HEK293 (cell line): ENCODE measurements at regions not wholly inside any gene's neighbourhood (a gene's known extent, or its start where the extent isn't known, plus 50 kb on each side); places are given as distances from the start of the nearest gene placed in this dataset.

Experiments
- CTCF ChIA-PET: fragments of 350-600 bp; formaldehyde crosslinking; extraction: SDS; loops from one replicate; lab custom pipeline; 2021; ENCODE audit warnings: antibody characterized with exemption; lab: Yijun Ruan, JAX
- POLR2A ChIA-PET: fragments of 300-600 bp; formaldehyde crosslinking; extraction: SDS; loops from one replicate; lab custom pipeline; 2020; ENCODE audit warnings: antibody characterized with exemption, inconsistent platforms; lab: Yijun Ruan, JAX
- H3K27ac ChIP-seq: fragments of 200-500 bp; sonication (Bioruptor generic); 2 replicates; pipeline ENCODE4 v1.5.1; 2014; ENCODE audit warnings: low read depth, low read length, control low read depth, inconsistent platforms; ENCODE audit errors: extremely low read depth
- H3K36me3 ChIP-seq, 2 experiments: fragments of 200-500 bp in 1 of 2; sonication (Bioruptor generic) in 1 of 2; 1 replicate in 1 of 2; 2 replicates in 1 of 2; pipeline ENCODE4 v1.5.1; 2014 to 2017; ENCODE audit warnings: inconsistent platforms in 2 of 2, low read length in 2 of 2; ENCODE audit not compliant: control insufficient read depth in 2 of 2, insufficient read depth in 1 of 2
- H3K4me1 ChIP-seq: fragments of 200-500 bp; sonication (Bioruptor generic); 2 replicates; pipeline ENCODE4 v1.5.1; 2014; ENCODE audit warnings: mild to moderate bottlenecking, low read length, inconsistent platforms; ENCODE audit not compliant: control insufficient read depth, insufficient read depth
- H3K4me3 ChIP-seq: 2 replicates; pipeline ENCODE4 v1.5.1; 2011; ENCODE audit warnings: low read depth, mild to moderate bottlenecking, control low read depth, low read length, moderate library complexity
- H3K9me3 ChIP-seq: fragments of 200-500 bp; sonication (Bioruptor generic); 2 replicates; pipeline ENCODE4 v1.5.1; 2014; ENCODE audit warnings: low read depth, low read length, inconsistent platforms; ENCODE audit not compliant: control insufficient read depth, insufficient read depth
- HOXC10 ChIP-seq: sonication (generic); formaldehyde crosslinking; IDR thresholded peaks from 2 replicates; pipeline ENCODE4 v1.8.1; 2023; ENCODE audit warnings: mild to moderate bottlenecking, missing genetic modification reagents
- ZNF121 ChIP-seq: fragments of 450-650 bp; formaldehyde crosslinking; IDR thresholded peaks from 2 replicates; pipeline ENCODE4 v1.5.1; 2016; ENCODE audit warnings: missing biosample characterization, missing genetic modification characterization
- ZNF132 ChIP-seq: fragments of 450-650 bp; formaldehyde crosslinking; IDR thresholded peaks from 2 replicates; pipeline ENCODE4 v1.5.1; 2017; ENCODE audit warnings: missing biosample characterization, missing genetic modification characterization, borderline replicate concordance
- ZNF138 ChIP-seq: fragments of 450-650 bp; formaldehyde crosslinking; IDR thresholded peaks from 2 replicates; pipeline ENCODE4 v1.5.1; 2016; ENCODE audit warnings: missing biosample characterization, missing genetic modification characterization, borderline replicate concordance
- ZNF155 ChIP-seq: fragments of 450-650 bp; formaldehyde crosslinking; IDR thresholded peaks from 2 replicates; pipeline ENCODE4 v1.5.1; 2016; ENCODE audit warnings: missing biosample characterization, missing genetic modification characterization
- ZNF19 ChIP-seq: fragments of 450-650 bp; formaldehyde crosslinking; IDR thresholded peaks from 2 replicates; pipeline ENCODE4; 2016; ENCODE audit warnings: missing biosample characterization, missing genetic modification characterization, low read depth
- ZNF239 ChIP-seq: fragments of 450-650 bp; formaldehyde crosslinking; IDR thresholded peaks from 2 replicates; pipeline ENCODE4 v1.5.1; 2016; ENCODE audit warnings: missing biosample characterization, missing genetic modification characterization
- ZNF366 ChIP-seq: fragments of 450-650 bp; formaldehyde crosslinking; conservative IDR thresholded peaks from 2 replicates; pipeline ENCODE4 v1.5.1; 2016; ENCODE audit warnings: missing biosample characterization, missing genetic modification characterization
- ZNF529 ChIP-seq: fragments of 450-650 bp; formaldehyde crosslinking; IDR thresholded peaks from 2 replicates; pipeline ENCODE4 v1.5.1; 2017; ENCODE audit warnings: missing genetic modification characterization, missing biosample characterization; ENCODE audit not compliant: insufficient replicate concordance
- ZNF561 ChIP-seq: fragments of 450-650 bp; IDR thresholded peaks from 2 replicates; pipeline ENCODE4 v1.5.1; 2018; ENCODE audit warnings: missing biosample characterization, missing genetic modification characterization, borderline replicate concordance
- ZNF701 ChIP-seq: fragments of 450-650 bp; formaldehyde crosslinking; IDR thresholded peaks from 2 replicates; pipeline ENCODE4 v1.5.1; 2016; ENCODE audit warnings: missing biosample characterization, missing genetic modification characterization
- ZXDB ChIP-seq: fragments of 450-650 bp; formaldehyde crosslinking; IDR thresholded peaks from 2 replicates; pipeline ENCODE4 v1.5.1; 2016; ENCODE audit warnings: missing biosample characterization, missing genetic modification characterization
- TF ChIP-seq, protein P1 (sequence below): IDR thresholded peaks from 2 replicates; pipeline ENCODE4 v1.6.1; 2011; ENCODE audit warnings: mild to moderate bottlenecking, low read depth, low read length, borderline replicate concordance
- TF ChIP-seq, protein P2 (sequence below): fragments of 450-650 bp; formaldehyde crosslinking; IDR thresholded peaks from 2 replicates; pipeline ENCODE4 v1.5.1; 2016; ENCODE audit warnings: missing biosample characterization, missing genetic modification characterization
- TF ChIP-seq, protein P3 (sequence below): fragments of 450-650 bp; formaldehyde crosslinking; IDR thresholded peaks from 2 replicates; pipeline ENCODE4 v1.5.1; 2016; ENCODE audit warnings: missing biosample characterization, missing genetic modification characterization
- TF ChIP-seq, protein P4 (sequence below): fragments of 450-650 bp; formaldehyde crosslinking; IDR thresholded peaks from 2 replicates; pipeline ENCODE4 v1.5.1; 2017; ENCODE audit warnings: missing biosample characterization, missing genetic modification characterization
- TF ChIP-seq, protein P5 (sequence below): fragments of 450-650 bp; formaldehyde crosslinking; IDR thresholded peaks from 2 replicates; pipeline ENCODE4 v1.5.1; 2016; ENCODE audit warnings: missing biosample characterization, missing genetic modification characterization, low read depth

DNA sequence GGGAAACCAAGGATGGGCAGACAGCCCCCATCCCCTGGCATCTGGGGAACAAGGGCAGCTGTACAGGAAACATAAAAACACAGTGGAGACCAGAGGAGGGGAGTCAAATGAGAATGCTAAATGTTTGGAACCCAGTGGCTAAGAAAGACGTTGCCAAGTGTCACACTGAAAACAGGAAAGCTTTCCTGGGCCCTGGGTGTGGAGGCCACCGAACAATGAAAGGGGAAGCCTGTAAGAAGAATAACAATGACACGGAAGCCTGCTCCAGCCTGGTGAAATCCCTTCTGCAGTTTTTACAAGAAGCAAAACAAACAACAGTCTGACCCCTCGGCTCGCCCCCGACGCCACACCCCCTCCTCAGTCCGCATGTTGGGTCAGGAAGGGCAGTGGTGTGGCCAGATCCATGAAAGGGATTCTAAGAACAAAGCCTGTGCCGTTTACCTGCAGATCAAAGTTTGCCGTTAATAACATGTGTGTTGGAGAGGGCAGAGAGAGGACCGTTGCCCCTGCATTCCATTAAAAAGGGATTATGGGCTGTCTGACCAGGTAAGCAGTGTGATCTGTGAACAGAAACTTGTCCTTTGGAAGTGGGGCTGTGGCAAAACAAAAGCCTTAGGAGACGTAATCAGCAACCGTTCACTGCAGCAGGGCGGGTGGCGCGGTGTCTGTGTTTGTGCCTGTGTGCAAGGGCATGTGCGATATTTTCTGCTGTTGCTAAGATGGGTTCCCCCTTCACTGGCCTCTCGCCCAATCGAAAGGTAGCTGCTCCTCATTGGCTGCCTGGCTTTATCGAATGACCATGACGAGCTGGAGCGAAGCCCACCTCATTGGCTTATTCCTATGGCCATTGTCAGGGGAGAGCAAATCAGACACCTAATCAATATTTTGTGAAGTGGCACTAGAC, 113.7 kb upstream of the BLID start (continued):
- TF ChIP-seq, protein P1, sequence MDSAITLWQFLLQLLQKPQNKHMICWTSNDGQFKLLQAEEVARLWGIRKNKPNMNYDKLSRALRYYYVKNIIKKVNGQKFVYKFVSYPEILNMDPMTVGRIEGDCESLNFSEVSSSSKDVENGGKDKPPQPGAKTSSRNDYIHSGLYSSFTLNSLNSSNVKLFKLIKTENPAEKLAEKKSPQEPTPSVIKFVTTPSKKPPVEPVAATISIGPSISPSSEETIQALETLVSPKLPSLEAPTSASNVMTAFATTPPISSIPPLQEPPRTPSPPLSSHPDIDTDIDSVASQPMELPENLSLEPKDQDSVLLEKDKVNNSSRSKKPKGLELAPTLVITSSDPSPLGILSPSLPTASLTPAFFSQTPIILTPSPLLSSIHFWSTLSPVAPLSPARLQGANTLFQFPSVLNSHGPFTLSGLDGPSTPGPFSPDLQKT, result no peak

DNA sequence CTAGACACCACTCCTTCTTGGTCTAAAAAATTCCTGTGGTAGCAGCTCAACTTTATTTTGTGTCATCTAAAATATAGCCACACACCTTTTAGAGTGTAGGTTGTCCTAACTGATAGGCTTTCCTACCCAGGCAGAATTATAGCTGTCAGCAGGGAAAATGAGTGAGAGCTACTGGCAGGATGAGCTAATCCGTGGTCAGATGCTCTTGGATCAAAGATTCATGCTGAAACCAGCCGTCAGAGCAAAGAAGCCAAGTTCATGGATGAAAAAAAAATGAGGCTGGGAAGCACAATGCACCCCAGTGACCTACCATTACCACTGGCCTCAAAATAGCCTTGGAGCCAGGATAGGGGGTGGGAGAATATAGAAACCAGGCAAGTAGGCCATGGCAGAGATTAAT, 113.1 kb upstream of the BLID start:
- POLR2A ChIA-PET, result no interaction called here
- Histone ChIP-seq H3K36me3 (no peaks in the 10 kb centered on the region), H3K9me3 (no peaks in the 10 kb centered on the region), H3K4me3 (no peak overlapping the region), H3K4me1 (no peaks in the 10 kb centered on the region), H3K27ac (no peak overlapping the region)
- CTCF ChIA-PET, result no interaction called here
- TF ChIP-seq, protein P2, sequence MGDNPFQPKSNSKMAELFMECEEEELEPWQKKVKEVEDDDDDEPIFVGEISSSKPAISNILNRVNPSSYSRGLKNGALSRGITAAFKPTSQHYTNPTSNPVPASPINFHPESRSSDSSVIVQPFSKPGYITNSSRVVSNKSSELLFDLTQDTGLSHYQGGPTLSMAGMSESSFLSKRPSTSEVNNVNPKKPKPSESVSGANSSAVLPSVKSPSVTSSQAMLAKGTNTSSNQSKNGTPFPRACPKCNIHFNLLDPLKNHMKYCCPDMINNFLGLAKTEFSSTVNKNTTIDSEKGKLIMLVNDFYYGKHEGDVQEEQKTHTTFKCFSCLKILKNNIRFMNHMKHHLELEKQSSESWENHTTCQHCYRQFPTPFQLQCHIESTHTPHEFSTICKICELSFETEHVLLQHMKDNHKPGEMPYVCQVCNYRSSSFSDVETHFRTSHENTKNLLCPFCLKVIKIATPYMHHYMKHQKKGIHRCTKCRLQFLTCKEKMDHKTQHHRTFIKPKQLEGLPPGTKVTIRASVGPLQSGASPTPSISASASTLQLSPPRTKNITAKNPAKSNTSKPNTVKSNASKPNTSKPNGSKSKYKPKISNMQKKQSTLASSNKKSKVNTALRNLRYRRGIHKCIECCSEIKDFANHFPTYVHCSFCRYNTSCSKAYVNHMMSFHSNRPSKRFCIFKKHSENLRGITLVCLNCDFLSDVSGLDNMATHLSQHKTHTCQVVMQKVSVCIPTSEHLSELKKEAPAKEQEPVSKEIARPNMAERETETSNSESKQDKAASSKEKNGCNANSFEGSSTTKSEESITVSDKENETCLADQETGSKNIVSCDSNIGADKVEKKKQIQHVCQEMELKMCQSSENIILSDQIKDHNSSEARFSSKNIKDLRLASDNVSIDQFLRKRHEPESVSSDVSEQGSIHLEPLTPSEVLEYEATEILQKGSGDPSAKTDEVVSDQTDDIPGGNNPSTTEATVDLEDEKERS (tag by site-specific recombination), result no peak
- TF ChIP-seq ZNF239 (tag by site-specific recombination) (no peak), ZXDB (tag by site-specific recombination) (no peak), HOXC10 (CRISPR knock-in tag) (no peak), ZNF132 (no peak), ZNF561 (tag by site-specific recombination) (no peak), ZNF155 (tag by site-specific recombination) (no peak), ZNF19 (tag by site-specific recombination) (no peak), ZNF701 (tag by site-specific recombination) (no peak), ZNF138 (tag by site-specific recombination) (no peak), ZNF121 (tag by site-specific recombination) (no peak), ZNF529 (tag by site-specific recombination) (no peak), ZNF366 (no peak)
- TF ChIP-seq, protein P3, sequence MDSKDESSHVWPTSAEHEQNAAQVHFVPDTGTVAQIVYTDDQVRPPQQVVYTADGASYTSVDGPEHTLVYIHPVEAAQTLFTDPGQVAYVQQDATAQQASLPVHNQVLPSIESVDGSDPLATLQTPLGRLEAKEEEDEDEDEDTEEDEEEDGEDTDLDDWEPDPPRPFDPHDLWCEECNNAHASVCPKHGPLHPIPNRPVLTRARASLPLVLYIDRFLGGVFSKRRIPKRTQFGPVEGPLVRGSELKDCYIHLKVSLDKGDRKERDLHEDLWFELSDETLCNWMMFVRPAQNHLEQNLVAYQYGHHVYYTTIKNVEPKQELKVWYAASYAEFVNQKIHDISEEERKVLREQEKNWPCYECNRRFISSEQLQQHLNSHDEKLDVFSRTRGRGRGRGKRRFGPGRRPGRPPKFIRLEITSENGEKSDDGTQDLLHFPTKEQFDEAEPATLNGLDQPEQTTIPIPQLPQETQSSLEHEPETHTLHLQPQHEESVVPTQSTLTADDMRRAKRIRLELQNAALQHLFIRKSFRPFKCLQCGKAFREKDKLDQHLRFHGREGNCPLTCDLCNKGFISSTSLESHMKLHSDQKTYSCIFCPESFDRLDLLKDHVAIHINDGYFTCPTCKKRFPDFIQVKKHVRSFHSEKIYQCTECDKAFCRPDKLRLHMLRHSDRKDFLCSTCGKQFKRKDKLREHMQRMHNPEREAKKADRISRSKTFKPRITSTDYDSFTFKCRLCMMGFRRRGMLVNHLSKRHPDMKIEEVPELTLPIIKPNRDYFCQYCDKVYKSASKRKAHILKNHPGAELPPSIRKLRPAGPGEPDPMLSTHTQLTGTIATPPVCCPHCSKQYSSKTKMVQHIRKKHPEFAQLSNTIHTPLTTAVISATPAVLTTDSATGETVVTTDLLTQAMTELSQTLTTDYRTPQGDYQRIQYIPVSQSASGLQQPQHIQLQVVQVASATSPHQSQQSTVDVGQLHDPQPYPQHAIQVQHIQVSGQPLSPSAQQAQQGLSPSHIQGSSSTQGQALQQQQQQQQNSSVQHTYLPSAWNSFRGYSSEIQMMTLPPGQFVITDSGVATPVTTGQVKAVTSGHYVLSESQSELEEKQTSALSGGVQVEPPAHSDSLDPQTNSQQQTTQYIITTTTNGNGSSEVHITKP (tag by site-specific recombination), result no peak
- TF ChIP-seq, protein P4, sequence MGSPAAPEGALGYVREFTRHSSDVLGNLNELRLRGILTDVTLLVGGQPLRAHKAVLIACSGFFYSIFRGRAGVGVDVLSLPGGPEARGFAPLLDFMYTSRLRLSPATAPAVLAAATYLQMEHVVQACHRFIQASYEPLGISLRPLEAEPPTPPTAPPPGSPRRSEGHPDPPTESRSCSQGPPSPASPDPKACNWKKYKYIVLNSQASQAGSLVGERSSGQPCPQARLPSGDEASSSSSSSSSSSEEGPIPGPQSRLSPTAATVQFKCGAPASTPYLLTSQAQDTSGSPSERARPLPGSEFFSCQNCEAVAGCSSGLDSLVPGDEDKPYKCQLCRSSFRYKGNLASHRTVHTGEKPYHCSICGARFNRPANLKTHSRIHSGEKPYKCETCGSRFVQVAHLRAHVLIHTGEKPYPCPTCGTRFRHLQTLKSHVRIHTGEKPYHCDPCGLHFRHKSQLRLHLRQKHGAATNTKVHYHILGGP, result no peak
- TF ChIP-seq, protein P1, result no peak
- TF ChIP-seq, protein P5, sequence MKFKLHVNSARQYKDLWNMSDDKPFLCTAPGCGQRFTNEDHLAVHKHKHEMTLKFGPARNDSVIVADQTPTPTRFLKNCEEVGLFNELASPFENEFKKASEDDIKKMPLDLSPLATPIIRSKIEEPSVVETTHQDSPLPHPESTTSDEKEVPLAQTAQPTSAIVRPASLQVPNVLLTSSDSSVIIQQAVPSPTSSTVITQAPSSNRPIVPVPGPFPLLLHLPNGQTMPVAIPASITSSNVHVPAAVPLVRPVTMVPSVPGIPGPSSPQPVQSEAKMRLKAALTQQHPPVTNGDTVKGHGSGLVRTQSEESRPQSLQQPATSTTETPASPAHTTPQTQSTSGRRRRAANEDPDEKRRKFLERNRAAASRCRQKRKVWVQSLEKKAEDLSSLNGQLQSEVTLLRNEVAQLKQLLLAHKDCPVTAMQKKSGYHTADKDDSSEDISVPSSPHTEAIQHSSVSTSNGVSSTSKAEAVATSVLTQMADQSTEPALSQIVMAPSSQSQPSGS (tag by site-specific recombination), result no peak
